Stimulated activated memory B cell treated with anti-CD40 and anti-IgM and Interleukin-4, amounts not matched to agents 10 μg/mL and 1 μg/mL and 100 μg/mL, for 72 hours (primary cell): ENCODE measurements at regions not wholly inside any gene's neighbourhood (a gene's known extent, or its start where the extent isn't known, plus 50 kb on each side); places are given as distances from the start of the nearest gene placed in this dataset.

Experiments
- ATAC-seq: fragments of 150-1000 bp; cut with Tn5 transposase; 2 replicates; pipeline ENCODE4 v1.10.0; 2021
- H3K27ac Mint-ChIP-seq: one replicate; pipeline ENCODE4 v1.8.0; 2022; ENCODE audit warnings: mild to moderate bottlenecking, mixed read lengths
- H3K27me3 Mint-ChIP-seq: one replicate; pipeline ENCODE4 v1.8.0; 2022; ENCODE audit warnings: mixed read lengths
- H3K36me3 Mint-ChIP-seq: one replicate; pipeline ENCODE4 v1.8.0; 2022; ENCODE audit warnings: mixed read lengths
- H3K4me1 Mint-ChIP-seq: one replicate; pipeline ENCODE4 v1.8.0; 2022; ENCODE audit warnings: mixed read lengths
- H3K4me3 Mint-ChIP-seq: one replicate; pipeline ENCODE4 v1.8.0; 2022; ENCODE audit warnings: mild to moderate bottlenecking, moderate library complexity, mixed read lengths
- H3K9me3 Mint-ChIP-seq: one replicate; pipeline ENCODE4 v1.8.0; 2022; ENCODE audit warnings: mixed read lengths

- H3K27me3 Mint-ChIP-seq = no peaks in the 10 kb centered on the region
- H3K4me3 Mint-ChIP-seq = no peak overlapping the region
- no peaks in the 10 kb centered on the region for H3K4me1 Mint-ChIP-seq
- H3K27ac Mint-ChIP-seq = no peak overlapping the region
- H3K36me3 Mint-ChIP-seq = no peaks in the 10 kb centered on the region
- H3K9me3 Mint-ChIP-seq = no peaks in the 10 kb centered on the region
- no peak for ATAC-seq
These were observed 1411.8 kb upstream of the ACO1 start for GRCh38 chr9:30972654-30973053.

DNA sequence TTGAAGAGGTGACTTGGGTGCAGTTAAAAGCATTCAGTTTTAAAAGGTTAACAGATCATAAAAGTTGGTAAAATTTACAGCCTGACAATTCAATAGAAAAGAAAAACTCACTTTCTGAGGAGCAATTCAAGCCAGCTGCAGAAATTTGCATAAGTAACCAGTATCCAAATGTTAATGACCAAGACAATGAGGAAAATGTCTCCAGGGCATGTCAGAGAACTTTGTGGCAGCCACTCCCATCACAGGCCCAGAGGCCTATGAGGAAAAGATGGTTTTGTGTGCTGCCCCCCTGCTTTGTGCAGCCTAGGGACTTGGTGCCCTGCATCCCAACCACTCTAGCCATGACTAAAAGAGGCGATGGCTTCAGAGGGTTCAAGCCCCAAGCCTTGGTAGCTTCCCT is 1406.5 kb upstream of the ACO1 start:
- no peak for ATAC-seq
- Mint-ChIP-seq H3K4me3 (no peak overlapping the region), H3K36me3 (no peaks in the 10 kb centered on the region), H3K4me1 (no peaks in the 10 kb centered on the region), H3K27ac (no peak overlapping the region), H3K27me3 (no peaks in the 10 kb centered on the region), H3K9me3 (peaks cover 6% of the 10 kb centered on the region)

GRCh38 chr9:30982301-30982700 is 1402.1 kb upstream of the ACO1 start:
- Mint-ChIP-seq H3K9me3 (peaks cover 7% of the 10 kb centered on the region), H3K36me3 (no peaks in the 10 kb centered on the region), H3K27me3 (no peaks in the 10 kb centered on the region), H3K27ac (no peak overlapping the region), H3K4me3 (no peak overlapping the region), H3K4me1 (no peaks in the 10 kb centered on the region)
- ATAC-seq = no peak

DNA sequence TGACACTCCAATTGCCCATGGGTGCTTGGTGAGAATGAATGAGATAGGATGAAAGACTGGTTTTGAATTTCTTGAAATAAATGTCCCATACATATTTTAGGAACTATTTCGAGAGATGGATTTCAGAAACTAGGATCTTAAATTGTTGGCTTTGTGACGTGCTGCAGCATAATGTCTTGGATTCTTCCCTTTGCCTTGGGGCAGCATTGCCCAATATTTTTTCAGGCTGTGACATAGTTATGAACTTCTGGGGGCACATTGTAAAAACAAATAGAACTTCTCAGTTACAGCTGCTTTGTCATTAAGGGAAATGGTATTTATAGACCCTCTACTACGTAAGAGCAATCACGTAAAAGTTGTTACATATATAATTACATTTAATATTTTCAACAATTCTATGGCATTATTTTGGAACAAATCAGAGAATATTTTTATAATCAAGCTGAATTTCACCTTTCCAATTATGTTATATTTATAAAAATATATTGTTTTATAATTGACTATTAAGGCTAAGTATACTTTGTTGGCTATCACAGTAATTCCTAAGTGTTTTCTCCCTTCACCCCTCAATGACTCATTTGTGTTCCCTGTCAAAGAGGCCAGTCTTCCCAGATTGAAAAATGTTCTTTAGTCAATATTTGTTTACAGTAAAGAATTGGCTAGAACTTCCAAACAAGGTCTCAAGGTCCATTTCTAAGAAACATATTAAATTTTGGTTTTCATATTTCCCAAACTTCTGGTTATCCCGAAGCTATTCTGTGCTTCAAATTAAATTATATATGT is 1388.3 kb upstream of the ACO1 start:
- Mint-ChIP-seq H3K4me1 (no peaks in the 10 kb centered on the region), H3K27me3 (no peaks in the 10 kb centered on the region), H3K4me3 (no peak overlapping the region)

DNA sequence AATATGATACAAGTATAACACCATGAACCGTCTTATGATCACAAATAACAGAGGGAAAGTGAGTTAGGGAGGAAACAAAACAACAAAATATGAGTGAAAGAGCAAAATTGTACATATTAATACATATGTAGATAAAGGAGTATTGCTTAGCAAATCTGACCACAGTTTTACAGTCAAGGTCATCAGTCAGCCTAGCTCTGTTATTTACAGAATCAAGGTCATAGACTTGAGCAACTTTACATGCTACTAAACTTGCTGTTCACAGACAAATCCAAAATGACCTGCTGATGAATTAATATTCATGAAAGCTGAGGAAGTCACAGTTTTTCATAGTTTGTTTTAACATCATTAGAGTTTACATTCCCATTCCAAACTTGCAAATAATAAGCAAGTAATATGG is 1387.7 kb upstream of the ACO1 start:
- no peak overlapping the region for H3K27ac Mint-ChIP-seq
- no peaks in the 10 kb centered on the region for H3K36me3 Mint-ChIP-seq
- no peak overlapping the region for H3K4me3 Mint-ChIP-seq
- no peaks in the 10 kb centered on the region for H3K4me1 Mint-ChIP-seq
- no peaks in the 10 kb centered on the region for H3K27me3 Mint-ChIP-seq
- ATAC-seq = no peak
- H3K9me3 Mint-ChIP-seq = peaks cover 9% of the 10 kb centered on the region

More for the DNA sequence above, 1388.3 kb upstream of the ACO1 start:
- Mint-ChIP-seq H3K9me3 (peaks cover 6% of the 10 kb centered on the region), H3K27ac (no peak overlapping the region), H3K36me3 (no peaks in the 10 kb centered on the region)
- ATAC-seq = no peak

DNA sequence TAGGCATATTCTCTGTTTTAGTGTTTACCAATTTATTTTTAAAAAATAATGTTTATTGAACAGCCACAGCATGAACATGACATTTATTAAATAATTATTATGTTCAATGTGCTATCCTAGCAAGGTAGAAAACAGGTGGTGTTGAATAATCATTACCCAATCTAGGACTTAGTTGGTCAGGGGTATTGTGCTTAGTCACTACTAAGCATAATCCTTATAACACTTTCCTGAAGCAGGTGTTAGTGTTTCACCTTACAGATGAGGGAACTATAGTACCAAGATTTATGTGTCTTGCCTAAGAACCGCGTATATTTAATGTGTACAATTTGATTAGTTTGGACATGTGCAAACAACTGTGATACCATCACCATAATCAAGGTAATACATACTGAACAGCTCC is 1387.2 kb upstream of the ACO1 start:
- Mint-ChIP-seq H3K4me3 (no peak overlapping the region), H3K9me3 (peaks cover 11% of the 10 kb centered on the region), H3K27me3 (no peaks in the 10 kb centered on the region), H3K27ac (no peak overlapping the region), H3K36me3 (no peaks in the 10 kb centered on the region), H3K4me1 (no peaks in the 10 kb centered on the region)
- ATAC-seq = no peak

DNA sequence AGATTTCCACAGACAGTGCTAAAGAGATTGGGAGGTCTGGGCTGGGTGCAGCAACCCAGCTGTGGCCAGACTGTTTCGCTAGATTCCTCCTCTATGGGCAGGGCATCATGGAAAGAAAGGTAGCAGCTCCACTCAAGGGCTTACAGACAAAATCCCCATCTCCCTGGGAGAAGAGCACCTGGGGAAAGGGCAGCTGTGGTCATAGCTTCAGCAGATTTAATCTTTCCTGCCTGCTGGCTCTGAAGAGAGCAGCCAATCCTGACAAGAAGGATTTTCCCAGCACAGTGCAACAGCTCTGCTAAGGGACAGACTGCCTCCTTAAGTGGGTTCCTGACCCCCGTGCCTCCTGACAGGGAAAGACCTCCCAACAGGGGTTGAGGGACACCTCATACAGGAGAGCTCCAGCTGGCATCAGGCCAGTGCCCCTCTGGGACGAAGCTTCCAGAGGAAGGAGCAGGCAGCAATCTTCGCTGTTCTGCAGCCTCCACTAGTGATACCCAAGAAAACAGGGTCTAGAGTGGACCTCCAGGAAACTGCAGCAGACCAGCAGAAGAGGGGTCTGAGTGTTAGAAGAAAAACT is 1379.3 kb upstream of the ACO1 start:
- H3K27me3 Mint-ChIP-seq = no peaks in the 10 kb centered on the region
- peaks cover 9% of the 10 kb centered on the region for H3K9me3 Mint-ChIP-seq
- H3K27ac Mint-ChIP-seq = no peak overlapping the region
- H3K4me3 Mint-ChIP-seq = no peak overlapping the region
- ATAC-seq = no peak
- no peaks in the 10 kb centered on the region for H3K36me3 Mint-ChIP-seq
- H3K4me1 Mint-ChIP-seq = no peaks in the 10 kb centered on the region

DNA sequence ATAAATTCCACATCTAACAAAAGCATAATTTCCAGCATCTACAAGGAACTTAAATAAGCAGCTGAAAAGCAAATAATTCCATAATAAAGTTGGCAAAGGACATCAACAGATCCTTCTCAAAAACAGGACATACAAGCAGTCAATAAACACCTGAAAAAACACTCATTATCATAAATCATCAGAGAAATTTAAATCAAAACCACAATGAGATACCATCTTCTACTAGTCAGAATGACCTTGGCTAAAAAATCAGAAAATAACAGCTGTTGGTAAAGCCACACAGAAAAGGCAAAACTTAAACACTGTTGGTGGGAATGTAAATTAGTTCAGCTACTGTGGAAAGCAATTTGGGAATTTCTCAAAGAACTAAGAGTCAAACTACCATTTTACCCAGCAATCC is 1371.1 kb upstream of the ACO1 start:
- no peak overlapping the region for H3K27ac Mint-ChIP-seq

DNA sequence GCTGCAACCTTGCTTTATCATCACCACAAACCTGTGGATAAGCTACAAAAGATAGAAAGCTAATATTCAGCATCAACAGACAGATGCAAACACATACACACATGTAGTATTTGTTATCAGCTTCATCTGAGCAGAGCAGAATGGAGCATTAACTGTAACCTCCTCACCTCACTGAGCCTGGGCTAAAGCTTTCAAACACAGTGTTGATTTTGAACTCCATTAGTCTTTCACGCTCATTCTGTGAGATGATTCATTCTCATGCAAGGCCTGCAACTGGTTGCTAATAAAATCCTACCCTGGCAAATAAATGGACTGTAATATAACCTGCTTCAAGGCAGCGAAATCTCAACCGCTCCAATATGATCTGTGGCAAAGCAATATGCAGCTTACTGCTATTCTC is 1360.6 kb upstream of the ACO1 start:
- no peak for ATAC-seq
- H3K36me3 Mint-ChIP-seq = no peaks in the 10 kb centered on the region
- H3K4me3 Mint-ChIP-seq = no peak overlapping the region
- H3K27me3 Mint-ChIP-seq = no peaks in the 10 kb centered on the region
- H3K27ac Mint-ChIP-seq = no peak overlapping the region
- no peaks in the 10 kb centered on the region for H3K9me3 Mint-ChIP-seq
- no peaks in the 10 kb centered on the region for H3K4me1 Mint-ChIP-seq

More for the DNA sequence above, 1371.1 kb upstream of the ACO1 start:
- H3K4me3 Mint-ChIP-seq = no peak overlapping the region
- H3K36me3 Mint-ChIP-seq = no peaks in the 10 kb centered on the region
- no peaks in the 10 kb centered on the region for H3K4me1 Mint-ChIP-seq
- no peak for ATAC-seq
- H3K27me3 Mint-ChIP-seq = no peaks in the 10 kb centered on the region
- H3K9me3 Mint-ChIP-seq = peaks cover 9% of the 10 kb centered on the region

DNA sequence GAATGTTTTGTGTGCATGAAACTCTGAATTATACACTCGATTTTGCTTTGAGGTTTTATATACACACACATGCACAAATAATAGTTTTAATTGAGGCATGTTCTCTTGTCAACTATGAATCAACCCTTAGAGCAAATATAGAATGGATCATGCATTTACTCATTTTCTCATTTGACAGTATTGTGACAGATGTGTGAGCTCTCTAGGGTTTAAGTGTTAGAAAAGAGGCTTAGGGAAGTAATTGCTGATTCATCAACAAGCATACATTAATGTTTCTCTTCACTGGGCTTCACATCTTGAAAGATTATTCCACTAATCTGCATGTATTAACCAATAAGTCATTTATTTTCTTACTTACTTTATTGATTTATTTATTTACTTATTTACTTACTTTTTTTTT is 1356.8 kb upstream of the ACO1 start:
- H3K36me3 Mint-ChIP-seq = no peaks in the 10 kb centered on the region
- H3K4me3 Mint-ChIP-seq = no peak overlapping the region

DNA sequence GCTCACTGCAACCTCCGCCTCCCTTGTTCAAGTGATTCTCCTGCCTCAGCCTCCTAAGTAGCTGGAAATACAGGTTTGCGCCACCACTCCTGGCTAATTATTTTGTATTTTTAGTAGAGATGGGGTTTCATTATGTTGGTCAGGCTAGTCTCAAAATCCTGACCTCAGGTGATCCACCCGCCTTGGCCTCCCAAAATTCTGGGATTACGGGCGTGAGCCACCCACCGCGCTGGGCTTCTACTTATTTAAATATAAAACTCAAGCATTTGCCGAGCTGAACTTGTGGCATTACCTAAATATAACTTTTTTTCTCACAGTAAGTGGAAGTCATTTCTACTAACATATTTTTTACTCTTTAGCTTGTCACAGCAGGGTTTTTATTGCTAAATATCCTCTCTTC is 1356.3 kb upstream of the ACO1 start:
- Mint-ChIP-seq H3K9me3 (no peaks in the 10 kb centered on the region), H3K36me3 (no peaks in the 10 kb centered on the region), H3K4me1 (no peaks in the 10 kb centered on the region), H3K27ac (no peak overlapping the region), H3K27me3 (no peaks in the 10 kb centered on the region), H3K4me3 (no peak overlapping the region)
- ATAC-seq = no peak

More for the DNA sequence above, 1356.8 kb upstream of the ACO1 start:
- H3K9me3 Mint-ChIP-seq = no peaks in the 10 kb centered on the region
- H3K27me3 Mint-ChIP-seq = no peaks in the 10 kb centered on the region
- ATAC-seq = no peak
- no peaks in the 10 kb centered on the region for H3K4me1 Mint-ChIP-seq
- H3K27ac Mint-ChIP-seq = no peak overlapping the region

DNA sequence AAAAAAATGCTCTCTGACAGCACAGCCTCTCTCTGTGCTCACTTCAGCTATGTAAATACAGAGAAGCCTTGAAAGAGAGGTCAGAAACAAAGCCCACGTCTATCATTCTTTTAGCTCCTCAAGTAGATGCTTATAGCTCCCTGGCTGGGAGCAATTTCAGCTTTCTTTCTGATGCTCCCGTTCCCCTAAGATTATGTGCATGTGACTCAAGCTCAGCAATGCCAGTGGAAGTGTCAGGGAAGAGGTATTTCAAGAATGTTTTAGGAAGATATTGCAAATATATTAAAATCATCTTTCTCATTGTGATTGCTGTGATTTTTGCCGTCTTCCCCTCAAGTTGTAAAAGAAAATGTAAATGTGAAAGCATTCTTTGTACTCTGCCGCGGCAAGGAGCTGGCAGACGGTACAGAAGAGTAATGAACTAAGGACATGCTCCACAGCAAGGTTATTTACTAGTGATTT is 1353.7 kb upstream of the ACO1 start:
- no peaks in the 10 kb centered on the region for H3K9me3 Mint-ChIP-seq
- no peaks in the 10 kb centered on the region for H3K4me1 Mint-ChIP-seq
- H3K4me3 Mint-ChIP-seq = no peak overlapping the region
- no peaks in the 10 kb centered on the region for H3K36me3 Mint-ChIP-seq
- H3K27ac Mint-ChIP-seq = no peak overlapping the region
- no peaks in the 10 kb centered on the region for H3K27me3 Mint-ChIP-seq
- ATAC-seq = no peak

GRCh38 chr9:31032206-31032605 is 1352.2 kb upstream of the ACO1 start:
- Mint-ChIP-seq H3K27ac (no peak overlapping the region), H3K9me3 (no peaks in the 10 kb centered on the region), H3K36me3 (no peaks in the 10 kb centered on the region), H3K4me1 (no peaks in the 10 kb centered on the region), H3K4me3 (no peak overlapping the region), H3K27me3 (no peaks in the 10 kb centered on the region)
- ATAC-seq = no peak

DNA sequence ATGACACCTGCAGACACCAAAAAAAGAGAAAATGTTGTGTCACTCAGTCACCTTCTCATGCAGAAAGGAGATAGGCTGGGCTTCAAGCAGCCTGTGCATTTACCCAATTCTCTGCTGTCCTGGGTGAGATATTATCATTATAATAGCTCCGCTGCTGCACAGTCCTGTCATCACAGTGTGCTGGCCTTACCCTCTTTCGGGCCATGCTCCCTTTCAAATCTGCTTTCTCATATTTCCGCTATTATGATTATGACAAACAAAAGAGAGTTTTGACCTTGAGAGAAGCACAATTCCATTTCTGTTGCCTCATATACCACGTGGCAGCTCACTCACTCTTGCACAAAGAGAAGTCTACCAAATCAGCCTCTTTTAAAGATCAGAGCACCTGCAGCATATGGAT is 1350.1 kb upstream of the ACO1 start:
- no peak overlapping the region for H3K4me3 Mint-ChIP-seq
- no peaks in the 10 kb centered on the region for H3K27me3 Mint-ChIP-seq
- ATAC-seq = no peak
- H3K4me1 Mint-ChIP-seq = no peaks in the 10 kb centered on the region
- no peaks in the 10 kb centered on the region for H3K36me3 Mint-ChIP-seq
- no peaks in the 10 kb centered on the region for H3K9me3 Mint-ChIP-seq
- no peak overlapping the region for H3K27ac Mint-ChIP-seq

DNA sequence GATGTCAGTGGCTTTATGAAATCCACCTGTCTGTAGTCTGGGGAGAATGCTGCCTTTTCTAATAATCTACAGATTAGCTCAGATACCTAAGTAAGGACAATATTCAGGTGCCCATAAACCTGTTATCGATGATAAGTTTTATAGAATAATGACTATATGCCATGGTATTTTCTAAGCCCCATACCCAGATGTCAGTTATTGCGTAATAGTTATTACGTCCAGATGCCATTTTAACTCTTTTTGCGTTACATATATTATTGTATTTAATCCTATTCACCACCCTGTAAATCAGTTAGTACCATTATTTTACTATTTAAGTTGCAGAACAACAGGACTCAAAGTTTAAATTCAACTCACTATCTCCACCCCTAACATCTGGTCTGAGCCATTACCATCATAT is 1343.9 kb upstream of the ACO1 start:
- no peaks in the 10 kb centered on the region for H3K36me3 Mint-ChIP-seq

GRCh38 chr9:31045810-31046209 is 1338.6 kb upstream of the ACO1 start:
- Mint-ChIP-seq H3K9me3 (peaks cover 3% of the 10 kb centered on the region), H3K27me3 (no peaks in the 10 kb centered on the region)

More for the DNA sequence above, 1343.9 kb upstream of the ACO1 start:
- no peak overlapping the region for H3K4me3 Mint-ChIP-seq
- no peaks in the 10 kb centered on the region for H3K9me3 Mint-ChIP-seq
- no peak overlapping the region for H3K27ac Mint-ChIP-seq
- no peak for ATAC-seq
- H3K27me3 Mint-ChIP-seq = no peaks in the 10 kb centered on the region
- H3K4me1 Mint-ChIP-seq = no peaks in the 10 kb centered on the region

More at GRCh38 chr9:31045810-31046209, 1338.6 kb upstream of the ACO1 start:
- no peak overlapping the region for H3K27ac Mint-ChIP-seq
- ATAC-seq = no peak
- H3K36me3 Mint-ChIP-seq = no peaks in the 10 kb centered on the region
- no peak overlapping the region for H3K4me3 Mint-ChIP-seq
- no peaks in the 10 kb centered on the region for H3K4me1 Mint-ChIP-seq
